ENCODE measurements at regions not wholly inside any gene's neighbourhood (a gene's known extent, or its start where the extent isn't known, plus 50 kb on each side); places are given as distances from the start of the nearest gene placed in this dataset.

- H3K4me1 ChIP-seq (ENCODE audit: insufficient read depth, low read length) = peaks cover 91% of the 10 kb centered on the region
Observed at GRCh38 chr9:21684831-21685362, 117.5 kb upstream of the MTAP start.

GRCh38 chr9:21685502-21685901, 116.9 kb upstream of the MTAP start:
- Histone ChIP-seq H3K9me2 (replicated peaks; ENCODE audit: low read length) (no peaks in the 10 kb centered on the region), H3K4me1 (ENCODE audit: insufficient read depth, low read length) (peaks cover 93% of the 10 kb centered on the region), H3K27ac (ENCODE audit: low read length) (peak overlapping the region; percentile 96), H2AFZ (ENCODE audit: low read length) (no peak overlapping the region), H3K27me3 (ENCODE audit: low read length) (no peaks in the 10 kb centered on the region), H3K4me2 (ENCODE audit: low read length) (peak overlapping the region; percentile 58), H3K9me3 (ENCODE audit: low read length) (no peaks in the 10 kb centered on the region), H3K4me3 (ENCODE audit: low read length) (no peak overlapping the region), H4K20me1 (ENCODE audit: low read length) (no peaks in the 10 kb centered on the region), H3K9ac (ENCODE audit: low read length) (peak overlapping the region; percentile 56), H3F3A (ENCODE audit: low read length, unreplicated experiment) (peaks cover 18% of the 10 kb centered on the region), H3K36me3 (ENCODE audit: low read depth, low read length) (no peaks in the 10 kb centered on the region), H3K79me2 (ENCODE audit: low read length) (peaks cover 62% of the 10 kb centered on the region)
- DNase-seq = no peak
- BruUV-seq (replicated peaks) = no TSS peak
- no peak for ATAC-seq
- TF ChIP-seq EZH2 (IDR thresholded peaks at IDR 0.05; ENCODE audit: low read length, unreplicated experiment) (no peak), EZH2phosphoT487 (IDR thresholded peaks at IDR 0.05; ENCODE audit: borderline replicate concordance, low read length) (no peak), CTCF (conservative IDR thresholded peaks at IDR 0.05; ENCODE audit: low read depth, low read length) (no peak)
- ChIA-PET CTCF (no interaction called here), POLR2A (ENCODE audit: unreplicated experiment) (interaction anchor here (0.6 kb wide), 2 partner anchors 18 to 132 kb away, joined by 3 read pairs; no protein-coding TSS in a partner anchor)
- intact Hi-C loops (cut with micrococcal nuclease) = no loop called here

More at GRCh38 chr9:21684831-21685362, 117.5 kb upstream of the MTAP start:
- ATAC-seq (peak; percentile 68), DNase-seq (peak; percentile 97)
- H3K9ac ChIP-seq (ENCODE audit: low read length) = peak overlapping the region; percentile 69
- ChIA-PET CTCF (no interaction called here), POLR2A (ENCODE audit: unreplicated experiment) (interaction anchor here (0.6 kb wide), 3 partner anchors 18 to 131 kb away, joined by 3 to 5 read pairs (median 3); no protein-coding TSS in a partner anchor)
- H3K4me3 ChIP-seq (ENCODE audit: low read length) = peak overlapping the region; percentile 27; the same call in 1 of the 2 replicates
- no peak overlapping the region for H2AFZ ChIP-seq (ENCODE audit: low read length)
- H3K9me3 ChIP-seq (ENCODE audit: low read length) = no peaks in the 10 kb centered on the region
- no peaks in the 10 kb centered on the region for H4K20me1 ChIP-seq (ENCODE audit: low read length)
- peaks cover 65% of the 10 kb centered on the region for H3K79me2 ChIP-seq (ENCODE audit: low read length)
- H3K9me2 ChIP-seq (replicated peaks; ENCODE audit: low read length) = no peaks in the 10 kb centered on the region
- BruUV-seq (replicated peaks) = TSS peak; percentile 2
- H3K36me3 ChIP-seq (ENCODE audit: low read depth, low read length) = no peaks in the 10 kb centered on the region
- H3K27ac ChIP-seq (ENCODE audit: low read length) = peak overlapping the region; percentile 96
- peaks cover 18% of the 10 kb centered on the region for H3F3A ChIP-seq (ENCODE audit: low read length, unreplicated experiment)
- TF ChIP-seq EZH2phosphoT487 (IDR thresholded peaks at IDR 0.05; ENCODE audit: borderline replicate concordance, low read length) (no peak), CTCF (conservative IDR thresholded peaks at IDR 0.05; ENCODE audit: low read depth, low read length) (no peak), EZH2 (IDR thresholded peaks at IDR 0.05; ENCODE audit: low read length, unreplicated experiment) (no peak)
- intact Hi-C loops (cut with micrococcal nuclease) = no loop called here
- no peaks in the 10 kb centered on the region for H3K27me3 ChIP-seq (ENCODE audit: low read length)
- H3K4me2 ChIP-seq (ENCODE audit: low read length) = peak overlapping the region; percentile 73

- POLR2A ChIA-PET (ENCODE audit: unreplicated experiment) = no interaction called here
- BruUV-seq (replicated peaks) = no TSS peak
- ATAC-seq (no peak), DNase-seq (no peak)
- Histone ChIP-seq H3K36me3 (ENCODE audit: low read depth, low read length) (no peaks in the 10 kb centered on the region), H3F3A (ENCODE audit: low read length, unreplicated experiment) (peaks cover 18% of the 10 kb centered on the region), H3K9me3 (ENCODE audit: low read length) (no peaks in the 10 kb centered on the region), H3K4me2 (ENCODE audit: low read length) (peak overlapping the region; percentile 58; the same call in 1 of the 2 replicates), H3K27ac (ENCODE audit: low read length) (peak overlapping the region; percentile 96), H3K9me2 (replicated peaks; ENCODE audit: low read length) (no peaks in the 10 kb centered on the region), H2AFZ (ENCODE audit: low read length) (no peak overlapping the region), H3K27me3 (ENCODE audit: low read length) (no peaks in the 10 kb centered on the region), H3K9ac (ENCODE audit: low read length) (peak overlapping the region; percentile 56), H3K4me1 (ENCODE audit: insufficient read depth, low read length) (peaks cover 85% of the 10 kb centered on the region), H3K4me3 (ENCODE audit: low read length) (no peak overlapping the region), H3K79me2 (ENCODE audit: low read length) (peaks cover 56% of the 10 kb centered on the region), H4K20me1 (ENCODE audit: low read length) (no peaks in the 10 kb centered on the region)
- TF ChIP-seq EZH2phosphoT487 (IDR thresholded peaks at IDR 0.05; ENCODE audit: borderline replicate concordance, low read length) (no peak), CTCF (conservative IDR thresholded peaks at IDR 0.05; ENCODE audit: low read depth, low read length) (no peak), EZH2 (IDR thresholded peaks at IDR 0.05; ENCODE audit: low read length, unreplicated experiment) (no peak)
- intact Hi-C loops (cut with micrococcal nuclease) = no loop called here
- CTCF ChIA-PET = no interaction called here
Observed at GRCh38 chr9:21686738-21687137, 115.7 kb upstream of the MTAP start.

All from PC-3 (cell line).